Loucy (cell line): ENCODE measurements at regions not wholly inside any gene's neighbourhood (a gene's known extent, or its start where the extent isn't known, plus 50 kb on each side); places are given as distances from the start of the nearest gene placed in this dataset.

Experiments used
- H2AFZ ChIP-seq: fragments of 200-600 bp; sonication (generic); 2 replicates; pipeline ENCODE4 v1.6.0; 2016; ENCODE audit warnings: antibody characterized with exemption, mild to moderate bottlenecking, low read length, moderate library complexity
- H3F3A ChIP-seq: fragments of 200-600 bp; 2 replicates; pipeline ENCODE4 v1.6.0; 2016; ENCODE audit warnings: antibody characterized with exemption, low read depth, mild to moderate bottlenecking
- H3K27me3 ChIP-seq: fragments of 200-600 bp; sonication (generic); 2 replicates; pipeline ENCODE4 v1.6.1; 2014; ENCODE audit warnings: low read length, mild to moderate bottlenecking; ENCODE audit not compliant: insufficient read depth, poor library complexity, severe bottlenecking
- H3K36me3 ChIP-seq: fragments of 200-600 bp; sonication (generic); 2 replicates; pipeline ENCODE4 v1.6.1; 2016; ENCODE audit warnings: low read length; ENCODE audit not compliant: insufficient read depth
- H3K4me1 ChIP-seq: fragments of 200-600 bp; sonication (generic); 2 replicates; pipeline ENCODE4 v1.5.1; 2014; ENCODE audit warnings: low read length, mild to moderate bottlenecking; ENCODE audit not compliant: insufficient read depth, poor library complexity, severe bottlenecking
- H3K4me2 ChIP-seq: fragments of 200-600 bp; sonication (generic); 2 replicates; pipeline ENCODE4 v1.6.0; 2014; ENCODE audit warnings: antibody characterized with exemption, low read length, low read depth, mild to moderate bottlenecking; ENCODE audit not compliant: poor library complexity, severe bottlenecking
- H3K4me3 ChIP-seq: fragments of 200-600 bp; sonication (generic); 2 replicates; pipeline ENCODE4 v1.5.1; 2014; ENCODE audit warnings: low read length, mild to moderate bottlenecking, mixed read lengths; ENCODE audit not compliant: poor library complexity, severe bottlenecking
- H3K79me2 ChIP-seq: fragments of 200-600 bp; sonication (generic); 2 replicates; pipeline ENCODE4 v1.6.1; 2014; ENCODE audit warnings: low read length; ENCODE audit not compliant: insufficient read depth
- H3K9ac ChIP-seq: fragments of 200-600 bp; sonication (generic); 2 replicates; pipeline ENCODE4 v1.6.0; 2014; ENCODE audit warnings: mild to moderate bottlenecking, low read depth, low read length, moderate library complexity; ENCODE audit not compliant: poor library complexity, severe bottlenecking
- H3K9me2 ChIP-seq: fragments of 200-600 bp; sonication (generic); replicated peaks from 2 replicates; pipeline ENCODE4 v1.6.1; 2016; ENCODE audit warnings: low read depth, low read length, mixed read lengths
- H3K9me3 ChIP-seq: fragments of 200-600 bp; sonication (generic); 2 replicates; pipeline ENCODE4 v1.6.1; 2014; ENCODE audit warnings: mild to moderate bottlenecking, antibody characterized with exemption, low read length, low read depth; ENCODE audit not compliant: insufficient read depth
- H4K20me1 ChIP-seq: fragments of 200-600 bp; sonication (generic); 2 replicates; pipeline ENCODE4 v1.6.0; 2014; ENCODE audit warnings: antibody characterized with exemption, low read length, mild to moderate bottlenecking; ENCODE audit not compliant: insufficient read depth, poor library complexity, severe bottlenecking
- CTCF ChIP-seq: fragments of 200-600 bp; sonication (generic); conservative IDR thresholded peaks from 2 replicates; pipeline ENCODE4 v1.5.1; 2014; ENCODE audit warnings: mild to moderate bottlenecking, antibody characterized with exemption, low read length
- EZH2phosphoT487 ChIP-seq: fragments of 200-600 bp; IDR thresholded peaks from 2 replicates; pipeline ENCODE4 v1.6.1; 2018; ENCODE audit warnings: antibody characterized with exemption, mild to moderate bottlenecking, moderate library complexity, borderline replicate concordance

- H4K20me1 ChIP-seq = no peaks in the 10 kb centered on the region
- H3K27me3 ChIP-seq = no peaks in the 10 kb centered on the region
Measured at GRCh38 chr4:137955595-137955994, 286.6 kb downstream of the SLC7A11 start.

GRCh38 chr4:137952116-137952515, 290.0 kb downstream of the SLC7A11 start:
- Histone ChIP-seq H4K20me1 (no peaks in the 10 kb centered on the region), H3F3A (no peaks in the 10 kb centered on the region), H3K79me2 (no peaks in the 10 kb centered on the region), H3K9me2 (no peaks in the 10 kb centered on the region), H3K4me1 (no peaks in the 10 kb centered on the region), H3K4me3 (no peak overlapping the region), H3K9me3 (no peaks in the 10 kb centered on the region), H3K9ac (no peak overlapping the region), H3K4me2 (no peak overlapping the region), H2AFZ (no peak overlapping the region), H3K36me3 (no peaks in the 10 kb centered on the region), H3K27me3 (no peaks in the 10 kb centered on the region)
- no peak for TF ChIP-seq CTCF
- no peak for TF ChIP-seq EZH2phosphoT487

More at GRCh38 chr4:137955595-137955994, 286.6 kb downstream of the SLC7A11 start:
- Histone ChIP-seq H3K79me2 (no peaks in the 10 kb centered on the region), H3K9me2 (no peaks in the 10 kb centered on the region), H3K4me3 (no peak overlapping the region), H3K4me1 (no peaks in the 10 kb centered on the region), H2AFZ (no peak overlapping the region), H3K9me3 (no peaks in the 10 kb centered on the region), H3K9ac (no peak overlapping the region), H3K4me2 (no peak overlapping the region), H3F3A (no peaks in the 10 kb centered on the region), H3K36me3 (no peaks in the 10 kb centered on the region)
- TF ChIP-seq CTCF = no peak
- TF ChIP-seq EZH2phosphoT487 = no peak

GRCh38 chr4:137950286-137950685, 291.9 kb downstream of the SLC7A11 start:
- no peak overlapping the region for H3K4me3 ChIP-seq
- H3K4me1 ChIP-seq = no peaks in the 10 kb centered on the region
- H3K4me2 ChIP-seq = no peak overlapping the region
- H3F3A ChIP-seq = no peaks in the 10 kb centered on the region
- H4K20me1 ChIP-seq = no peaks in the 10 kb centered on the region
- H3K36me3 ChIP-seq = no peaks in the 10 kb centered on the region
- H3K9me2 ChIP-seq = no peaks in the 10 kb centered on the region
- no peaks in the 10 kb centered on the region for H3K9me3 ChIP-seq
- no peaks in the 10 kb centered on the region for H3K79me2 ChIP-seq
- TF ChIP-seq CTCF (no peak), EZH2phosphoT487 (no peak)
- no peaks in the 10 kb centered on the region for H3K27me3 ChIP-seq
- no peak overlapping the region for H3K9ac ChIP-seq
- no peak overlapping the region for H2AFZ ChIP-seq
